Kidney glomerular epithelial cell (primary cell): ENCODE measurements at regions not wholly inside any gene's neighbourhood (a gene's known extent, or its start where the extent isn't known, plus 50 kb on each side); places are given as distances from the start of the nearest gene placed in this dataset.
"Not testable (repeated sequence)": the region's sequence is repeated elsewhere in the genome, so short reads cannot be mapped to it uniquely, and the experiment has no call there.

Experiments used
- DNase-seq: peaks from one replicate; lab custom pipeline; 2025; lab: John Stamatoyannopoulos, UW

GRCh38 chr22:49676783-49677494 is 150.7 kb downstream of the BRD1 start:
- DNase-seq: no peak

GRCh38 chr22:49676230-49676629 is 151.4 kb downstream of the BRD1 start:
- DNase-seq: no peak

GRCh38 chr22:49674479-49675050 is 153.1 kb downstream of the BRD1 start:
- DNase-seq: no peak

- no peak for DNase-seq
Observed at GRCh38 chr22:49673048-49673447, 154.6 kb downstream of the BRD1 start.

- no peak for DNase-seq
Observed at GRCh38 chr22:49672014-49672516, 155.6 kb downstream of the BRD1 start.

- DNase-seq: no peak
Observed at GRCh38 chr22:49671331-49672013, 156.2 kb downstream of the BRD1 start.

- no peak for DNase-seq
Observed at GRCh38 chr22:49670456-49671330, 157.0 kb downstream of the BRD1 start.

GRCh38 chr22:49669969-49670455 is 157.7 kb downstream of the BRD1 start:
- not testable (repeated sequence) for DNase-seq

- not testable (repeated sequence) for DNase-seq
Observed at GRCh38 chr22:49669427-49669968, 158.2 kb downstream of the BRD1 start.

GRCh38 chr22:49668402-49668801 is 159.3 kb downstream of the BRD1 start:
- DNase-seq: no peak

GRCh38 chr22:49667236-49667635 is 160.4 kb downstream of the BRD1 start:
- no peak for DNase-seq

GRCh38 chr22:49666146-49666809 is 161.4 kb downstream of the BRD1 start:
- no peak for DNase-seq

GRCh38 chr22:49664891-49665290 is 162.8 kb downstream of the BRD1 start:
- no peak for DNase-seq

GRCh38 chr22:49664371-49664881 is 163.2 kb downstream of the BRD1 start:
- no peak for DNase-seq

GRCh38 chr22:49663823-49664222 is 163.8 kb downstream of the BRD1 start:
- DNase-seq: no peak

GRCh38 chr22:49663311-49663711 is 164.4 kb downstream of the BRD1 start:
- no peak for DNase-seq

- no peak for DNase-seq
Observed at GRCh38 chr22:49662681-49663080, 165.0 kb downstream of the BRD1 start.

- no peak for DNase-seq
Observed at GRCh38 chr22:49660794-49661781, 166.6 kb downstream of the BRD1 start.

- no peak for DNase-seq
Observed at GRCh38 chr22:49660321-49660720, 167.4 kb downstream of the BRD1 start.

- no peak for DNase-seq
Observed at GRCh38 chr22:49659924-49660315, 167.8 kb downstream of the BRD1 start.
